ENCODE measurements at regions not wholly inside any gene's neighbourhood (a gene's known extent, or its start where the extent isn't known, plus 50 kb on each side); places are given as distances from the start of the nearest gene placed in this dataset.

- no peak for TF ChIP-seq EZH2phosphoT487 (conservative IDR thresholded peaks at IDR 0.05; ENCODE audit: low read length)
- TF ChIP-seq, protein P1, sequence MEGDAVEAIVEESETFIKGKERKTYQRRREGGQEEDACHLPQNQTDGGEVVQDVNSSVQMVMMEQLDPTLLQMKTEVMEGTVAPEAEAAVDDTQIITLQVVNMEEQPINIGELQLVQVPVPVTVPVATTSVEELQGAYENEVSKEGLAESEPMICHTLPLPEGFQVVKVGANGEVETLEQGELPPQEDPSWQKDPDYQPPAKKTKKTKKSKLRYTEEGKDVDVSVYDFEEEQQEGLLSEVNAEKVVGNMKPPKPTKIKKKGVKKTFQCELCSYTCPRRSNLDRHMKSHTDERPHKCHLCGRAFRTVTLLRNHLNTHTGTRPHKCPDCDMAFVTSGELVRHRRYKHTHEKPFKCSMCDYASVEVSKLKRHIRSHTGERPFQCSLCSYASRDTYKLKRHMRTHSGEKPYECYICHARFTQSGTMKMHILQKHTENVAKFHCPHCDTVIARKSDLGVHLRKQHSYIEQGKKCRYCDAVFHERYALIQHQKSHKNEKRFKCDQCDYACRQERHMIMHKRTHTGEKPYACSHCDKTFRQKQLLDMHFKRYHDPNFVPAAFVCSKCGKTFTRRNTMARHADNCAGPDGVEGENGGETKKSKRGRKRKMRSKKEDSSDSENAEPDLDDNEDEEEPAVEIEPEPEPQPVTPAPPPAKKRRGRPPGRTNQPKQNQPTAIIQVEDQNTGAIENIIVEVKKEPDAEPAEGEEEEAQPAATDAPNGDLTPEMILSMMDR (IDR thresholded peaks at IDR 0.05; ENCODE audit: insufficient read depth, low read length, poor library complexity, severe bottlenecking) = no peak
- Histone ChIP-seq H2AFZ (ENCODE audit: low read depth, low read length, severe bottlenecking) (no peak overlapping the region), H3K27me3 (ENCODE audit: low read length) (no peaks in the 10 kb centered on the region), H3K9ac (ENCODE audit: low read length) (no peak overlapping the region), H3K4me2 (ENCODE audit: low read depth, low read length, poor library complexity, severe bottlenecking) (no peak overlapping the region), H4K20me1 (ENCODE audit: low read depth, low read length) (no peaks in the 10 kb centered on the region), H3K27ac (ENCODE audit: low read depth, low read length) (no peak overlapping the region), H3K4me3 (ENCODE audit: insufficient read depth, low read length, poor library complexity, severe bottlenecking) (no peak overlapping the region), H3K9me3 (ENCODE audit: insufficient read depth, low read length) (no peaks in the 10 kb centered on the region), H3K79me2 (ENCODE audit: insufficient read depth, low read length) (no peaks in the 10 kb centered on the region), H3K36me3 (ENCODE audit: low read length) (no peaks in the 10 kb centered on the region), H3F3A (ENCODE audit: insufficient read depth) (no peaks in the 10 kb centered on the region), H3K9me2 (replicated peaks; ENCODE audit: insufficient read depth, low read length) (no peaks in the 10 kb centered on the region)
Observed at GRCh38 chr12:126953365-126953889, 1313.5 kb upstream of the TMEM132C start.

DNA sequence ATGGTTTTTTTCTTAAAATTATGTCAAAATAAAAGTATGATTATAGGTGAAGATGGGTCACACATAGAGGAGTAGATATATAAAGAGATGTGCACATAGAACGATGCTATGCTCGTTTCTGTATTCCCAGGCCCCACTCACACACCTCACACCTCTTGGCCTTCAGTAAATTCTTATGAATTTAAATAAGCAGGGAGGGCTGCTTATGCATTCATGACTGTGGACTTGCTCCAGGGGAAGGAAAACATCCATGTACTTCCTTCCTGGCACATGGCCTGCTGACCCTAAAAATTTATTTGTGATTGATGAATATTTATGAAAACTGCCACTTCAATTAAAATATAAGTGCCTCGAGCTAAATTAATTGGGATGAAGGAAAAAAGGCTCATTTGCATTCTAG is 1306.7 kb upstream of the TMEM132C start:
- no peaks in the 10 kb centered on the region for H3K27me3 ChIP-seq (ENCODE audit: low read length)
- no peaks in the 10 kb centered on the region for H3K9me3 ChIP-seq (ENCODE audit: insufficient read depth, low read length)
- no peak overlapping the region for H3K27ac ChIP-seq (ENCODE audit: low read depth, low read length)
- no peak overlapping the region for H2AFZ ChIP-seq (ENCODE audit: low read depth, low read length, severe bottlenecking)
- H3K79me2 ChIP-seq (ENCODE audit: insufficient read depth, low read length) = no peaks in the 10 kb centered on the region
- no peak overlapping the region for H3K9ac ChIP-seq (ENCODE audit: low read length)
- H3K4me2 ChIP-seq (ENCODE audit: low read depth, low read length, poor library complexity, severe bottlenecking) = no peak overlapping the region
- H4K20me1 ChIP-seq (ENCODE audit: low read depth, low read length) = no peaks in the 10 kb centered on the region
- TF ChIP-seq, protein P1 (IDR thresholded peaks at IDR 0.05; ENCODE audit: insufficient read depth, low read length, poor library complexity, severe bottlenecking) = no peak
- TF ChIP-seq EZH2phosphoT487 (conservative IDR thresholded peaks at IDR 0.05; ENCODE audit: low read length) = no peak
- no peak overlapping the region for H3K4me3 ChIP-seq (ENCODE audit: insufficient read depth, low read length, poor library complexity, severe bottlenecking)
- H3K9me2 ChIP-seq (replicated peaks; ENCODE audit: insufficient read depth, low read length) = no peaks in the 10 kb centered on the region
- H3F3A ChIP-seq (ENCODE audit: insufficient read depth) = no peaks in the 10 kb centered on the region
- no peaks in the 10 kb centered on the region for H3K36me3 ChIP-seq (ENCODE audit: low read length)

DNA sequence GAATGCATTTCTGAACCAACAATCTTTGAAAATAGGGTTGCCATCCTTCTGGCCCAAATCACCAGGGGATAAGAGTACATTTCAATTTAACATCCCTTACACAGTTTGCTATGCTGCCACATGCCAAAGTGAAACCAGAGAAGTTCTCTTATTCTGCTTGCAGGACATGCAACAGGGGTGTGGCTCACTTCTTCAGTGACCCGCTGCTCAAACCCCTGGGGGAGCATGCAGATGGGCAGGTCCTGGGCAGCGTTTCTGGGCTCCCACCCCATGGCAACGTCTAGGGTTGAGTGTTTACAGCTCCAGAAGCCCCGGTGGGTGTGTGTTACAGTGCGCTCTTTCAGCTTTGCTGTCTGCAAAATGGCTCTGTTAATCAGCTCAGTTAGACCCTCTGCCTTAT is 1306.3 kb upstream of the TMEM132C start:
- no peak overlapping the region for H3K9ac ChIP-seq (ENCODE audit: low read length)
- TF ChIP-seq, protein P1 (IDR thresholded peaks at IDR 0.05; ENCODE audit: insufficient read depth, low read length, poor library complexity, severe bottlenecking) = no peak
- TF ChIP-seq EZH2phosphoT487 (conservative IDR thresholded peaks at IDR 0.05; ENCODE audit: low read length) = no peak
- H3K9me3 ChIP-seq (ENCODE audit: insufficient read depth, low read length) = no peaks in the 10 kb centered on the region
- no peaks in the 10 kb centered on the region for H3K36me3 ChIP-seq (ENCODE audit: low read length)
- no peaks in the 10 kb centered on the region for H3F3A ChIP-seq (ENCODE audit: insufficient read depth)
- H3K4me3 ChIP-seq (ENCODE audit: insufficient read depth, low read length, poor library complexity, severe bottlenecking) = no peak overlapping the region
- no peak overlapping the region for H2AFZ ChIP-seq (ENCODE audit: low read depth, low read length, severe bottlenecking)
- H3K27me3 ChIP-seq (ENCODE audit: low read length) = no peaks in the 10 kb centered on the region
- no peaks in the 10 kb centered on the region for H3K79me2 ChIP-seq (ENCODE audit: insufficient read depth, low read length)
- no peaks in the 10 kb centered on the region for H3K9me2 ChIP-seq (replicated peaks; ENCODE audit: insufficient read depth, low read length)
- no peaks in the 10 kb centered on the region for H4K20me1 ChIP-seq (ENCODE audit: low read depth, low read length)
- no peak overlapping the region for H3K27ac ChIP-seq (ENCODE audit: low read depth, low read length)
- H3K4me2 ChIP-seq (ENCODE audit: low read depth, low read length, poor library complexity, severe bottlenecking) = no peak overlapping the region
